ENCODE measurements at regions not wholly inside any gene's neighbourhood (a gene's known extent, or its start where the extent isn't known, plus 50 kb on each side); places are given as distances from the start of the nearest gene placed in this dataset.
"Not testable (repeated sequence)": the region's sequence is repeated elsewhere in the genome, so short reads cannot be mapped to it uniquely, and the experiment has no call there.

- not testable (repeated sequence) for TF ChIP-seq TP53 (CRISPR knock-in tag; IDR thresholded peaks at IDR 0.05); ZNF121 (CRISPR knock-in tag; IDR thresholded peaks at IDR 0.05); ZNF263 (CRISPR knock-in tag; IDR thresholded peaks at IDR 0.05; ENCODE audit: low read depth); FOXJ3 (CRISPR knock-in tag; IDR thresholded peaks at IDR 0.05; ENCODE audit: borderline replicate concordance); ZNF232 (CRISPR knock-in tag; IDR thresholded peaks at IDR 0.05); MXD4 (CRISPR knock-in tag; IDR thresholded peaks at IDR 0.05; ENCODE audit: borderline replicate concordance); ELF4 (CRISPR knock-in tag; IDR thresholded peaks at IDR 0.05; ENCODE audit: low read depth); RELA (CRISPR knock-in tag; IDR thresholded peaks at IDR 0.05; ENCODE audit: borderline replicate concordance); E2F4 (CRISPR knock-in tag; IDR thresholded peaks at IDR 0.05; ENCODE audit: borderline replicate concordance, low read depth)
- TF ChIP-seq, protein P1, sequence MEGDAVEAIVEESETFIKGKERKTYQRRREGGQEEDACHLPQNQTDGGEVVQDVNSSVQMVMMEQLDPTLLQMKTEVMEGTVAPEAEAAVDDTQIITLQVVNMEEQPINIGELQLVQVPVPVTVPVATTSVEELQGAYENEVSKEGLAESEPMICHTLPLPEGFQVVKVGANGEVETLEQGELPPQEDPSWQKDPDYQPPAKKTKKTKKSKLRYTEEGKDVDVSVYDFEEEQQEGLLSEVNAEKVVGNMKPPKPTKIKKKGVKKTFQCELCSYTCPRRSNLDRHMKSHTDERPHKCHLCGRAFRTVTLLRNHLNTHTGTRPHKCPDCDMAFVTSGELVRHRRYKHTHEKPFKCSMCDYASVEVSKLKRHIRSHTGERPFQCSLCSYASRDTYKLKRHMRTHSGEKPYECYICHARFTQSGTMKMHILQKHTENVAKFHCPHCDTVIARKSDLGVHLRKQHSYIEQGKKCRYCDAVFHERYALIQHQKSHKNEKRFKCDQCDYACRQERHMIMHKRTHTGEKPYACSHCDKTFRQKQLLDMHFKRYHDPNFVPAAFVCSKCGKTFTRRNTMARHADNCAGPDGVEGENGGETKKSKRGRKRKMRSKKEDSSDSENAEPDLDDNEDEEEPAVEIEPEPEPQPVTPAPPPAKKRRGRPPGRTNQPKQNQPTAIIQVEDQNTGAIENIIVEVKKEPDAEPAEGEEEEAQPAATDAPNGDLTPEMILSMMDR (IDR thresholded peaks at IDR 0.05) = not testable (repeated sequence)
- TF ChIP-seq, protein P2, sequence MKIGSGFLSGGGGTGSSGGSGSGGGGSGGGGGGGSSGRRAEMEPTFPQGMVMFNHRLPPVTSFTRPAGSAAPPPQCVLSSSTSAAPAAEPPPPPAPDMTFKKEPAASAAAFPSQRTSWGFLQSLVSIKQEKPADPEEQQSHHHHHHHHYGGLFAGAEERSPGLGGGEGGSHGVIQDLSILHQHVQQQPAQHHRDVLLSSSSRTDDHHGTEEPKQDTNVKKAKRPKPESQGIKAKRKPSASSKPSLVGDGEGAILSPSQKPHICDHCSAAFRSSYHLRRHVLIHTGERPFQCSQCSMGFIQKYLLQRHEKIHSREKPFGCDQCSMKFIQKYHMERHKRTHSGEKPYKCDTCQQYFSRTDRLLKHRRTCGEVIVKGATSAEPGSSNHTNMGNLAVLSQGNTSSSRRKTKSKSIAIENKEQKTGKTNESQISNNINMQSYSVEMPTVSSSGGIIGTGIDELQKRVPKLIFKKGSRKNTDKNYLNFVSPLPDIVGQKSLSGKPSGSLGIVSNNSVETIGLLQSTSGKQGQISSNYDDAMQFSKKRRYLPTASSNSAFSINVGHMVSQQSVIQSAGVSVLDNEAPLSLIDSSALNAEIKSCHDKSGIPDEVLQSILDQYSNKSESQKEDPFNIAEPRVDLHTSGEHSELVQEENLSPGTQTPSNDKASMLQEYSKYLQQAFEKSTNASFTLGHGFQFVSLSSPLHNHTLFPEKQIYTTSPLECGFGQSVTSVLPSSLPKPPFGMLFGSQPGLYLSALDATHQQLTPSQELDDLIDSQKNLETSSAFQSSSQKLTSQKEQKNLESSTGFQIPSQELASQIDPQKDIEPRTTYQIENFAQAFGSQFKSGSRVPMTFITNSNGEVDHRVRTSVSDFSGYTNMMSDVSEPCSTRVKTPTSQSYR (CRISPR knock-in tag; IDR thresholded peaks at IDR 0.05) = not testable (repeated sequence)
- TF ChIP-seq, protein P3, sequence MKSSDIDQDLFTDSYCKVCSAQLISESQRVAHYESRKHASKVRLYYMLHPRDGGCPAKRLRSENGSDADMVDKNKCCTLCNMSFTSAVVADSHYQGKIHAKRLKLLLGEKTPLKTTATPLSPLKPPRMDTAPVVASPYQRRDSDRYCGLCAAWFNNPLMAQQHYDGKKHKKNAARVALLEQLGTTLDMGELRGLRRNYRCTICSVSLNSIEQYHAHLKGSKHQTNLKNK (CRISPR knock-in tag; IDR thresholded peaks at IDR 0.05) = not testable (repeated sequence)
These were observed 239.2 kb downstream of the NDUFS4 start for GRCh38 chr5:53799644-53800043.

Data from WTC11 (cell line).